Astrocyte (in vitro differentiated cells and primary cell): ENCODE measurements at regions not wholly inside any gene's neighbourhood (a gene's known extent, or its start where the extent isn't known, plus 50 kb on each side); places are given as distances from the start of the nearest gene placed in this dataset.

ENCODE experiments used
- EZH2 ChIP-seq: IDR thresholded peaks from 2 replicates; pipeline ENCODE4 v1.6.1; 2012; ENCODE audit warnings: mild to moderate bottlenecking, low read length, inconsistent platforms; ENCODE audit not compliant: insufficient read depth
- TF ChIP-seq, protein P1 (sequence below): IDR thresholded peaks from 2 replicates; pipeline ENCODE4 v1.5.1; 2011; ENCODE audit warnings: low read depth, mild to moderate bottlenecking, inconsistent platforms, low read length, moderate library complexity; ENCODE audit not compliant: insufficient read depth

DNA sequence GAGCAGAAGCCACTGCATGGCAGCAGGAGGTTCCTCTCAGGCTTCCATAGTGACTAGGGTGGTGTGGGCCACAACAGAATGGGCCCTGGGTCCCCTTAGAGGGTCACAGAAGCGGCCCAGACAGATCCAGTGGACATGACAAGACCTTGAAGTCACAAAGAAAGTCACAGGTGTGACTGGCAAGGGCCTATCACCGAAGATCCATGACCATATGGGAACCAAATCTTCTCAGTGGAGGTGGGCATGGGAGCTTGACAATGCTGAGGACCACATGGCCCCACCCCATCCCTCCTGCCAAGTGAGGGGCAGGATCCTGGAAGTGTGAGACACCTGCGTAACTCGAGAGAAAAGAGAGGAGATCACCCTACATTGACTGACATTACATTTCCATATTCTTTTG is 332.4 kb downstream of the MSX2 start:
- TF ChIP-seq EZH2: no peak
- TF ChIP-seq, protein P1, sequence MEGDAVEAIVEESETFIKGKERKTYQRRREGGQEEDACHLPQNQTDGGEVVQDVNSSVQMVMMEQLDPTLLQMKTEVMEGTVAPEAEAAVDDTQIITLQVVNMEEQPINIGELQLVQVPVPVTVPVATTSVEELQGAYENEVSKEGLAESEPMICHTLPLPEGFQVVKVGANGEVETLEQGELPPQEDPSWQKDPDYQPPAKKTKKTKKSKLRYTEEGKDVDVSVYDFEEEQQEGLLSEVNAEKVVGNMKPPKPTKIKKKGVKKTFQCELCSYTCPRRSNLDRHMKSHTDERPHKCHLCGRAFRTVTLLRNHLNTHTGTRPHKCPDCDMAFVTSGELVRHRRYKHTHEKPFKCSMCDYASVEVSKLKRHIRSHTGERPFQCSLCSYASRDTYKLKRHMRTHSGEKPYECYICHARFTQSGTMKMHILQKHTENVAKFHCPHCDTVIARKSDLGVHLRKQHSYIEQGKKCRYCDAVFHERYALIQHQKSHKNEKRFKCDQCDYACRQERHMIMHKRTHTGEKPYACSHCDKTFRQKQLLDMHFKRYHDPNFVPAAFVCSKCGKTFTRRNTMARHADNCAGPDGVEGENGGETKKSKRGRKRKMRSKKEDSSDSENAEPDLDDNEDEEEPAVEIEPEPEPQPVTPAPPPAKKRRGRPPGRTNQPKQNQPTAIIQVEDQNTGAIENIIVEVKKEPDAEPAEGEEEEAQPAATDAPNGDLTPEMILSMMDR: no peak
